ENCODE measurements at regions not wholly inside any gene's neighbourhood (a gene's known extent, or its start where the extent isn't known, plus 50 kb on each side); places are given as distances from the start of the nearest gene placed in this dataset.
A peak's percentile ranks its signal among the peaks of the same experiment; 100 is the strongest.

GRCh38 chr7:18257711-18258110, 230.1 kb upstream of the PRPS1L1 start:
- Histone ChIP-seq H3K36me3 (ENCODE audit: control insufficient read depth in 1 of 2, insufficient read depth in 2 of 2, low read depth in 1 of 2, low read length in 2 of 2) (no peaks in the 10 kb centered on the region), H3K27ac (ENCODE audit: low read length, poor library complexity, severe bottlenecking) (no peak overlapping the region), H2BK15ac (ENCODE audit: low read depth, poor library complexity, severe bottlenecking) (no peak overlapping the region), H3K14ac (ENCODE audit: low read length in 2 of 2) (no peak overlapping the region), H3K4me3 (ENCODE audit: insufficient read depth in 1 of 2, low read depth in 1 of 2, low read length in 2 of 2) (no peak overlapping the region), H2BK120ac (ENCODE audit: low read depth, low read length) (no peak overlapping the region), H2BK5ac (ENCODE audit: low read depth, low read length, poor library complexity, severe bottlenecking) (no peak overlapping the region), H4K8ac (ENCODE audit: low read length) (no peak overlapping the region), H3K23ac (ENCODE audit: low read length in 2 of 2) (no peak overlapping the region), H3K18ac (ENCODE audit: low read depth in 1 of 2, low read length in 2 of 2) (no peak overlapping the region), H4K91ac (ENCODE audit: low read length) (no peak overlapping the region), H3K4ac (ENCODE audit: low read depth in 1 of 2, low read length in 2 of 2) (no peak overlapping the region), H2AFZ (ENCODE audit: low read depth, low read length) (no peak overlapping the region), H2BK12ac (ENCODE audit: low read length in 2 of 2) (no peak overlapping the region), H3K9ac (ENCODE audit: low read length) (no peak overlapping the region), H2AK5ac (ENCODE audit: low read length, severe bottlenecking) (no peak overlapping the region), H3K27me3 (ENCODE audit: control insufficient read depth in 1 of 2, insufficient read depth in 1 of 2, low read length in 2 of 2) (no peaks in the 10 kb centered on the region), H3K79me1 (replicated peaks; ENCODE audit: low read length, poor library complexity, severe bottlenecking) (no peaks in the 10 kb centered on the region), H3K4me2 (ENCODE audit: low read length, poor library complexity, severe bottlenecking) (no peak overlapping the region), H3K9me3 (ENCODE audit: control insufficient read depth, low read length) (peaks cover 39% of the 10 kb centered on the region), H3K4me1 (ENCODE audit: control insufficient read depth, insufficient read depth, low read depth, low read length) (no peaks in the 10 kb centered on the region)
- peak; percentile 69 for DNase-seq
- 67% methylated on average over 1 of the region's 2 CpGs for WGBS

GRCh38 chr7:18262058-18262457, 233.5 kb upstream of the HDAC9 start:
- Histone ChIP-seq H3K4ac (ENCODE audit: low read depth in 1 of 2, low read length in 2 of 2) (no peak overlapping the region), H2BK120ac (ENCODE audit: low read depth, low read length) (no peak overlapping the region), H3K27ac (ENCODE audit: low read length, poor library complexity, severe bottlenecking) (no peak overlapping the region), H3K9ac (ENCODE audit: low read length) (no peak overlapping the region), H3K23ac (ENCODE audit: low read length in 2 of 2) (no peak overlapping the region), H3K36me3 (ENCODE audit: control insufficient read depth in 1 of 2, insufficient read depth in 2 of 2, low read depth in 1 of 2, low read length in 2 of 2) (no peaks in the 10 kb centered on the region), H3K18ac (ENCODE audit: low read depth in 1 of 2, low read length in 2 of 2) (no peak overlapping the region), H3K14ac (ENCODE audit: low read length in 2 of 2) (no peak overlapping the region), H2BK5ac (ENCODE audit: low read depth, low read length, poor library complexity, severe bottlenecking) (no peak overlapping the region), H2BK15ac (ENCODE audit: low read depth, poor library complexity, severe bottlenecking) (no peak overlapping the region), H3K4me2 (ENCODE audit: low read length, poor library complexity, severe bottlenecking) (no peak overlapping the region), H3K9me3 (ENCODE audit: control insufficient read depth, low read length) (peaks cover 40% of the 10 kb centered on the region), H3K27me3 (ENCODE audit: control insufficient read depth in 1 of 2, insufficient read depth in 1 of 2, low read length in 2 of 2) (no peaks in the 10 kb centered on the region), H3K4me1 (ENCODE audit: control insufficient read depth, insufficient read depth, low read depth, low read length) (no peaks in the 10 kb centered on the region), H3K79me1 (replicated peaks; ENCODE audit: low read length, poor library complexity, severe bottlenecking) (no peaks in the 10 kb centered on the region), H2AK5ac (ENCODE audit: low read length, severe bottlenecking) (no peak overlapping the region), H4K8ac (ENCODE audit: low read length) (no peak overlapping the region), H3K4me3 (ENCODE audit: insufficient read depth in 1 of 2, low read depth in 1 of 2, low read length in 2 of 2) (no peak overlapping the region), H2AFZ (ENCODE audit: low read depth, low read length) (no peak overlapping the region), H4K91ac (ENCODE audit: low read length) (no peak overlapping the region), H2BK12ac (ENCODE audit: low read length in 2 of 2) (no peak overlapping the region)
- DNase-seq: peak; percentile 29
- no CpG with 5 or more reads among the region's 1 CpG for WGBS

DNA sequence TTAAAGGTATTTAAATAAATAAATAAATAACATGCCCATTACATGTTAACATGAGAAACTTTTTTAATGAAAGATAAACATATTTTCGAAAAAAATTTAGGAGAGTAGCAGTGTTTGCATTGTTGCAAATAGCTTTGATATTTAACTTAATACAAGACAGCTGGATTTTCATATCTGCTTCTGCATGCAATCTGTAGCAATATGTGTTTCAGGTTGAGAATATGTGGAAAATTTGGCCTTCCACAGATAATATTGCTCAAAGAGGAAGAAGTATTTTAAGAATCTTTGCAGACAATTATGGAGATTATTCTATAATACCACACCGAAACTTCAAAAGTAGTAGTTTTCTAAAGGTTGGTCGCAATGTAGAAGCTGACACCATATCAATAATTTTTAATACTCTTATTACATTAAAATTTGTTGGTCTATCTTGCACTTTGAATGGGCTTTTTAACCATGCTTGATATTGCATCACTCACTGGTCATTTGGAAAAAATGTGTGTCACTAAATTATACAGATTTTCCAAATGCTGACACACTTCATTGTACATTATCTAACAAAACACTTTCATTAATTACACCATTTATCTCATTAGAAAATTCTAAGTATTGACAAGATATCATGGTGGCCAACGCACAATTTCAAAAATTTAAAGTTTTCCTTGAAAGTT, 229.8 kb upstream of the HDAC9 start:
- H2BK120ac ChIP-seq (ENCODE audit: low read depth, low read length): no peak overlapping the region
- H3K14ac ChIP-seq (ENCODE audit: low read length in 2 of 2): no peak overlapping the region
- H2AK5ac ChIP-seq (ENCODE audit: low read length, severe bottlenecking): no peak overlapping the region
- H3K9ac ChIP-seq (ENCODE audit: low read length): no peak overlapping the region
- H3K18ac ChIP-seq (ENCODE audit: low read depth in 1 of 2, low read length in 2 of 2): no peak overlapping the region
- H4K91ac ChIP-seq (ENCODE audit: low read length): no peak overlapping the region
- no peaks in the 10 kb centered on the region for H3K4me1 ChIP-seq (ENCODE audit: control insufficient read depth, insufficient read depth, low read depth, low read length)
- no peak overlapping the region for H3K23ac ChIP-seq (ENCODE audit: low read length in 2 of 2)
- H2BK12ac ChIP-seq (ENCODE audit: low read length in 2 of 2): no peak overlapping the region
- H3K4me2 ChIP-seq (ENCODE audit: low read length, poor library complexity, severe bottlenecking): no peak overlapping the region
- H3K27ac ChIP-seq (ENCODE audit: low read length, poor library complexity, severe bottlenecking): no peak overlapping the region
- no peak for DNase-seq
- no peak overlapping the region for H3K4ac ChIP-seq (ENCODE audit: low read depth in 1 of 2, low read length in 2 of 2)
- H2BK5ac ChIP-seq (ENCODE audit: low read depth, low read length, poor library complexity, severe bottlenecking): no peak overlapping the region
- no peak overlapping the region for H2BK15ac ChIP-seq (ENCODE audit: low read depth, poor library complexity, severe bottlenecking)
- H3K4me3 ChIP-seq (ENCODE audit: insufficient read depth in 1 of 2, low read depth in 1 of 2, low read length in 2 of 2): no peak overlapping the region
- no peak overlapping the region for H2AFZ ChIP-seq (ENCODE audit: low read depth, low read length)
- no peak overlapping the region for H4K8ac ChIP-seq (ENCODE audit: low read length)
- H3K27me3 ChIP-seq (ENCODE audit: control insufficient read depth in 1 of 2, insufficient read depth in 1 of 2, low read length in 2 of 2): no peaks in the 10 kb centered on the region
- H3K79me1 ChIP-seq (replicated peaks; ENCODE audit: low read length, poor library complexity, severe bottlenecking): no peaks in the 10 kb centered on the region
- H3K9me3 ChIP-seq (ENCODE audit: control insufficient read depth, low read length): peaks cover 35% of the 10 kb centered on the region
- WGBS: 38% methylated on average over 1 of the region's 4 CpGs
- H3K36me3 ChIP-seq (ENCODE audit: control insufficient read depth in 1 of 2, insufficient read depth in 2 of 2, low read depth in 1 of 2, low read length in 2 of 2): no peaks in the 10 kb centered on the region

- Histone ChIP-seq H2AK5ac (ENCODE audit: low read length, severe bottlenecking) (no peak overlapping the region), H3K36me3 (ENCODE audit: control insufficient read depth in 1 of 2, insufficient read depth in 2 of 2, low read depth in 1 of 2, low read length in 2 of 2) (no peaks in the 10 kb centered on the region), H3K27ac (ENCODE audit: low read length, poor library complexity, severe bottlenecking) (no peak overlapping the region), H3K4me2 (ENCODE audit: low read length, poor library complexity, severe bottlenecking) (no peak overlapping the region), H2BK5ac (ENCODE audit: low read depth, low read length, poor library complexity, severe bottlenecking) (no peak overlapping the region), H3K79me1 (replicated peaks; ENCODE audit: low read length, poor library complexity, severe bottlenecking) (no peaks in the 10 kb centered on the region), H3K4me1 (ENCODE audit: control insufficient read depth, insufficient read depth, low read depth, low read length) (no peaks in the 10 kb centered on the region), H3K14ac (ENCODE audit: low read length in 2 of 2) (no peak overlapping the region), H2BK15ac (ENCODE audit: low read depth, poor library complexity, severe bottlenecking) (no peak overlapping the region), H2BK120ac (ENCODE audit: low read depth, low read length) (no peak overlapping the region), H3K9me3 (ENCODE audit: control insufficient read depth, low read length) (peaks cover 8% of the 10 kb centered on the region), H3K4ac (ENCODE audit: low read depth in 1 of 2, low read length in 2 of 2) (no peak overlapping the region), H2AFZ (ENCODE audit: low read depth, low read length) (no peak overlapping the region), H3K23ac (ENCODE audit: low read length in 2 of 2) (no peak overlapping the region), H2BK12ac (ENCODE audit: low read length in 2 of 2) (no peak overlapping the region), H4K91ac (ENCODE audit: low read length) (no peak overlapping the region), H3K9ac (ENCODE audit: low read length) (no peak overlapping the region), H4K8ac (ENCODE audit: low read length) (no peak overlapping the region), H3K27me3 (ENCODE audit: control insufficient read depth in 1 of 2, insufficient read depth in 1 of 2, low read length in 2 of 2) (no peaks in the 10 kb centered on the region), H3K18ac (ENCODE audit: low read depth in 1 of 2, low read length in 2 of 2) (no peak overlapping the region), H3K4me3 (ENCODE audit: insufficient read depth in 1 of 2, low read depth in 1 of 2, low read length in 2 of 2) (no peak overlapping the region)
- DNase-seq: no peak
Observed at GRCh38 chr7:18268571-18268970, 227.0 kb upstream of the HDAC9 start.
